COLO668 (cell line): ENCODE measurements at regions not wholly inside any gene's neighbourhood (a gene's known extent, or its start where the extent isn't known, plus 50 kb on each side); places are given as distances from the start of the nearest gene placed in this dataset.

Experiments used
- DNase-seq: peaks from one replicate; lab custom pipeline; 2025; ENCODE audit not compliant: unreplicated experiment; lab: John Stamatoyannopoulos, UW

DNA sequence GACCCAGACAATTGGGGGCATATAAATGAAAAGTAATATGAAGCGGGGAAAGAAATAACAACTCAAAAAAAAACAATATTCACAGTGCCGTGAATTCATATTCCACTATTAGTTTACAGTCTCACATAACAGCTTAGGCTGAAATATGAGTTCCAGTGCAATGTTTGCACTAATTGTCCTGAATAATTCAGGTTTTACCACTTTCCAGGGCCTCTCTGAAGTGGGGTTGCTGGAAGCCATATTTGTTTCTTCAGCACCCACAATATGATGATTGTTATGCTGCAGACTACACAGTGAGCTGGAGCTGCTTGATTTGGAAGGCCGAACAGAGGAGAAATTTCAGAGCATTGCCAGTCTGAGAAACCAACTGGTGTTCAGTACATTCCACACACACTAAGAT is 894.5 kb upstream of the ACVR2A start:
- DNase-seq, result no peak

DNA sequence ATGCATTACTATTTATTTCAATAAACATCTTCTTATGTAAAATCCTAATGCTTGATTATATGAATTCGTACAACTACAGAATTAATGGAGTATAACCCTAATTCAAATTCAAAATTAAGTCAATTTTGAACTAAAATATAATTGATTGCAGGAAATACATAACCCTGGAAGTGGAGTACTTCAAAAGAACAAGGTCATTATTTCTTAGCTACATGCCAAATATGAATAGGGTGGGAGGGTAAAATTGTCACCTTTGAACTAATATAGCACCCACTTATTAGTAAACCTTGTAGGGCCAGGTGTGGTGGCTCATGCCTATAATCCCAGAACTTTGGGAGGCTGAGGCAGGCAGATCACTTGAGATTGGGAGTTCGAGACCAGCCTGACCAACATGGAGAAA is 895.4 kb upstream of the ACVR2A start:
- no peak for DNase-seq

DNA sequence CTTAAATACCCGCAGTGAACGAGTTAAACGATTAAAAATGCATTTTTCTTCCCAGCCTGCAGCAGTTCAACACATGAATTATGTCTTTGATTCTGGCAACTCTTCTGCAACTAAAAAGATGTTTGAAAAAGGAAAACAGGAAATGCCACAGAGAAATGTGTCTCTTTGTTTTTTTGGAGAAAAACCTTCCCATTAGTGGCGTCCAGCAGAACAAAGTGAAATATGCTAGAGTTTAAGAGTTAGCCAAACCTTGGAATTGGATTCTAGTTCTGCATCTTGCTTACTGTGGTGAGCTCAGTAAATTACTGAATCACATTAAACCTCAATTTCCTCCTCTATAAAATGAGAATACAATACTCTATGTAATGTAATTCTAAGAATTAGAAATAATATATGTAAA is 900.2 kb upstream of the ACVR2A start:
- no peak for DNase-seq

DNA sequence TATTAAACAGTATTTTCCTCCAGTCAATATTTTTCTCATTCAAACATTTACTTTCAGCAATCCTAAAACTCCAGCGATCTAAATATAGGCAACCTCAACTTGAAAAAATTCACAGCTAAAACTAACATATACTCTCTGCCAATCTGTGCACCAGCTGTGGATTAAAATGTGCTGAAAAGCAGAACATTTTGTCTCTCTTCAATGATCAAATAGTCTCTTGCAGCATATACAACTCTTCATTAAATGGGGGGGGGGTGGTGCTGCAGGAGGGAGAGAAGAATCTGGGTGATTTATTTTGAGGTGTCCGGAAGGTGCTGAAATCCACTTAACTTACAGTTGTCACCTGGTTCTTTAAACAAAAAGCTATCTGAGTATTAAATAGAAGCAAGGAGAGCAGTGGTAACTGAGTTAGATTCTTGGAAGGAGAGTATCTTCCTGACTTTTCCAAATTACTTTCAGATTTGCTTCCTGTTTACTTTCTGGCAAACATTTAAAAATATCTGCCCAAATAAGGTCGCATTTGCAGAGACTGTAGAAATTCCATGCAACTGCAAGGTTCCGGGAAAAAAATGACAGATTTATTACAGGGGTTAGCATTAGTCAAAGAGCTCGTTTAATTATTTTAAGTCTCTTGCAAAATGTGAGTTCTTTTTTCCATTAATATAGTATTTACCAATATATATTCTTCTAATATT is 904.7 kb upstream of the ACVR2A start:
- DNase-seq, result no peak

DNA sequence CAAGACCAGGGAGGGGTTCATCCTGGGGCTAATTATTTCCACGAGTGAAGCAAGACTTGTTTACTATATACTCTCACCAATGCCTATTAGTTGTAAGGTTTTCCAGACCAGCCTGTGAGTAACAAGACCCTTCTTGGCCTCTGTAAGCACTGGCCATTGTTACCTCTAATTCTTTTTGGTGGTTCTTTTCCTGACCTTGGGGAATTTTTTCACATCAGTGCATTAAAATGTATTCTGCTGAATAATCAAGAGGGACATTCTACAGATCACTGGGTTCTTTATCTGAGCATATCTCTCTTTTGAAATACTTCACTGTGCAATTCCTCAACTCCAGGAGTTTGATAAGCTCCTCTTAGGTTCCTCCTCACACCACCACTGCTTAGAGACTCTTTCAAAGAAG is 909.9 kb upstream of the ACVR2A start:
- no peak for DNase-seq

DNA sequence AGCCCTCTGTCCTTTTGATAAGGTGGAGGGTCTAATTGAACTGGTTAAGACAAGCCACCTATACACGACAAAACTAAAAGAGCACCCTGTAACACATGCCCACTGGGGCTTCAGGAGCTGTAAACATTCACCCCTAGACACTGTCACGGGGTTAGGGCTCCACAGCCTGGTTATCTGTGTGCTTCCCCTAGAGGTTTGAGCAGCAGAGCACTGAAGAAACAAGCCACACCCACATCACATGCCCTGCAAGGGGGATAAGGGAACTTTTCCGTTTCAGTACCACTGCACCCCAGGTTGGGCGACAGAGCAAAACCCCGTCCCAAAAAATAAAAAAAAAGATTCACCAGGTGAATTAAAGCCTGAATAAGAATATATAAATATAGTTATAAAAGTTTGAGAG is 913.7 kb upstream of the ACVR2A start:
- DNase-seq, result no peak

DNA sequence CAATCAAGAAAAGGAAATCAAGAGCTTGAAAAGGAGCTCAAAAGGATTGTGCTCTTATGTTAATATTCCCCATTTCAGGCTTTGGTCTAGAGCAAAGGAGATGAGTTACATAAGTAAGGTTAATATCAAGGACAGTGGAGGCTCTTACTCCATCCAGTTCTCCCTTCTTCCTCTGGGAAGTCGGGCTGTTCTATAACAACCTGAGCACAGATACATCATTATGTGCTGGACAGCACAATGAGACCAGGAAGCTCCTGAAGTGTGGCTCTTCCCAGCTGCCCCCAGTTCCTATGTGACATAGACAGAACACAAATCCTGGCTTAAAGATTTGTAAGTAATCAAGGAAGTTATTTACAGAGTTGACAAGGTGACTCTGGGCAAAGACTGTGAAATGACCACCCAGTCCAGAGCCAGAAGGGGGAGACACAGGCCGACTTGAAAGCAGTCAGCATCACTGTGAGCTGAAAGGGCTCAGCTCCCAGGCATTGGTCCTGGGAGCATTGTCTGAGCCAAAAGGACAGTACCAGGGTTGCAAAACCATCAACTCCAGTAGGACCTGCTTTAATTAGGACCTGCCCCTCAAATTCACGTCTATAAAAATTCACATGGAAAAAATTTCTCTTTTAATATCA is 917.6 kb upstream of the ACVR2A start:
- DNase-seq, result peak; percentile 33

DNA sequence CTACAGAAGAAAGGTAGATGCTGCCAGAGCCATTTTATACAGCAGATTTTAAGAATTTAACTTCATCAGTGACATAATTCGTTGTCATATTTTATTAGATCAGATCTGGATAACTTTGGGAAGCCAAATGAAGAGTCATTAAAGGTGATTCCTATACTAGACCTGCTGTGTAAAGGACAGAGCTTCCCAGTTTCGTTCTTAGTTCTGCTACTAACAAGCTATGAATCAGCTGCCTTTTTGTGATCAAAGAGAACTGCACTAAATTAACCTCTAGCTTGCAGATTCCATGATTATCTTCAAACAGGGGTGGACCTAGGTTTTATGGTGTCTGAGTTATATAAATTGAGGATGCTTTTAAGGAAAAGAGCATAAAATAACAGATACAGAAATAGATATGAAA is 926.5 kb upstream of the ACVR2A start:
- no peak for DNase-seq

DNA sequence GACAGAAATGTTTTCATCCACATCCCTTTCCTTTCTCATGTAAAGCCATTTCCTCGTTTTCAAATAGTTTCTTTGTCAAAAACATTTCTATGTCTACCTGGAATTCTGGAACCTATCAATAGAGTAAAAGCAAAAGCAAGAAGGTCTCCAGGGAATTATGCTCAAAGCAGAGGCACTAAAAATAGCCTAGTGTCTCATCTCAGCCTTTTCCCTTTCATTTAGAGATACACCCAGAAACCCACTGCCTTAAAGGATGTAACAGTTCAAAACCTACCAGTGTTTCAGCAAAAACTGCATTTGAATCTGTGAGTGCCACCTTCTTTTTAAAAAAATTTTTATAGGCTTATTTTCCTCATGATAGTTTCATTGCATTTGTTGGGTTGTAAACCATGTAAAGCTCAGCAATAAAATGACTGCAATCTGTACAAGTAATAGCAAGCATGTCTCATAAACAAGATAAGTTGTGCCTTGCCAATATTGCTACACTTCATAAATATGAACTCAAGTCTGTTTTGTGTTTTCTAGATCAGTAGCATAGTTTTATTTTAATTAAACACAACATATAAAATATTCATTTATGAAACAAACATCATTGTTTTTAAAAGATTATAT is 927.3 kb upstream of the ACVR2A start:
- no peak for DNase-seq

DNA sequence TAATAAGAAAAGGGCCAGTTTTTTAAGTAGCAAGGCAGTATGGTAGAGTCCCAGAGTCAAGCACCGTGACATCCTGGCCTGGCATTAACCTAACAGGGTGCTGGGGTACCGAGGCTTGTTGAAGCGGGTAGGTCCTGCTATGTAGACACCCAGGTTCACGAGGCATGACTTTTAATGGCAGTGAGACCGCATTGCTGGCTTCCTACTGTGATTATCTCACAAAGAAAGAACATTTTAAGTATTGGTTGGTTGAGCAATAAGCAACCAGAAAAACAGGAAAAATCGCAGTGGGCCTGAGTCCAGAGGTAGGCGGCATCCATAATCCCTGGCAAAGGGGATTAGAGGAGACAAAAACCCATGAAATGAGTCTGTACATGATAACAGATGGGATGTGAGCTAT is 927.9 kb upstream of the ACVR2A start:
- DNase-seq, result no peak

DNA sequence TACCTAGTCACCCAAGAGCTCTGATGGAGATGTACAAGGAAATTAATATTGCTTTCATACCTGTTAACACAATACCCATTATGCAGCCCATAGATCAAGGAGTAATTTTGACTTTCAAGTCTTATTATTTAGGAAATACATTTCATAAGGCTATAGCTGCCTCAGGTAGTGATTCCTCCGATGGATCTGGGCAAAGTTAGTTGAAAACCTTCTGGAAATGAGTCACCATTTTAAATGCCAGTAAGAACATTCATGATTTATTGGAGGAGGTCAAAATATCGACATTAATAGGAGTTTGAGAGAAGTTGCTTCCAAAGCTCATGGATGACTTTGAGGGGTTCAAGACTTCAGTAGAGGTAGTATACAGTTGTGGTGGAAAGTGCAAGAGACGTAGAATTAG is 931.4 kb upstream of the ACVR2A start:
- DNase-seq, result no peak

DNA sequence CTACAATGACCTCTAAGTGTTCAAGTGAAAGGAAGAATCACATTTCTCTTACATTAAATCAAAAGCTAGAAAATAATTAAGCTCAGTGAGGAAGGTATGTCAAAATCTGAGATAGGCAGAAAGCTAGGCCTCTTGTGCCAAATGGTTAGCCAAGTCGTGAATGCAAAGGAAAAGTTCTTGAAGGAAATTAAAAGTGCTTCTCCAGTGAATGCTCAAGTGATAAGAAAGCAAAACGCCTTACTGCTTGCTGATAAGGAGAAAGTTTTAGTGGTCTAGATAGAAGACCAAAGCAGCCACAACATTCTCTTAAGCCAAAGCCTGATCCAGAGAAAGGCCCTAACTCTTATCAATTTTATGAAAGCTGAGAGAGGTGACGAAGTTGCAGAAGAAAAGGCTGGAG is 932.3 kb upstream of the ACVR2A start:
- DNase-seq, result no peak

DNA sequence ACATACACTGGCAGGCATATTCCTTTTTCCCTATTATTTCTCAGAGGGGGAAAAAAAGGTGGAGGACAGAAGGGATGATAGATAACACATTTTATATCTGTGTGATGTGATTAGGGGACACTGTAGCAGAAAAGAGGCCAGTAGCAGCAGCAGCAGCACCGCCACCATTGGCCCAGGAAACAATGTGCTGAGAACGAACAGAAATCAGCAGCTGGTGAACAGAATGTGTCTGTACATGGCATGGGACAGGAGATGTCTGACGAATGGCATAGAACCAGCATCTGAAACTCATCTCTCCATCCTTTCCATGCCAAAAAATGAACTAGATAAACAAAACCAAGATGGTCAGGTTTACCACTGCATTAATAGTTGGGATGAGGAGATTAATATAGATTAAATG is 936.1 kb upstream of the ACVR2A start:
- no peak for DNase-seq

DNA sequence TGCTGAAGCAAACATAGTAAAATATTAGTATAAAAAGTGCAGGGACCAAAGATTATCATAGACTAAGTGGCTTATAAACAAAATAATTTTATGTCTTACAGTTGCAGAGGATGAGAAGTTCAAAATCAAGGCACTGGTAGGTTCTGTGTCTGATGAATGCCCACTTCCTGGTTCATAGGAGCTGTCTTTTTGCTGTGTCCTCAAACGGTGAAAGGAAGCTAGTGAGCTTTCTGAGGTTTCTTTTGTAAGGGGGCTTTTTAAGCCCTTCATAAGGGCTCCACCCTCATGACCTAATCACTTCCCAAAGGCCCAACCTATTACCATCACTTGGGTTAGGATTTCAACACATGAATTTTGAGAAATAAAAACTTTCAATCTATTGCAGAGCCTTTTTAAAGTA is 946.7 kb upstream of the ACVR2A start:
- no peak for DNase-seq

DNA sequence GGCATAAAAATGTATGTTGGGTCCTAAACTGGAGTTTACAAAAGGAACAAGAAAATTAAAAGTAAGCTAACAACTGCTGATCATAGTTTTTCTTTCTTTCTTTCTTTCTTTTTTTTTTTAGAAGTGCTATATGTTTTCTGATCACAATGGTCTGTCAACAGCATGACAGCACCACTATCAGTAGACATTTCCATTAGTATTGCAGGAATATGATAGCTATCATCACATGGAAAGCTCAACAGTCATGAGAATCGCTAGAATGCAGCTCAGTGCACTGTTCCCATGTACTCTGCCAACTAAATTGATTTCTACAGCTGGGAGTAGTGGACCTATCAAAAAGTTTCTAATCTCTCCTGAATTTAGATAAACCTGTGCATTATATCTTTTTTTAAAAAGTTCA is 950.3 kb upstream of the ACVR2A start:
- no peak for DNase-seq

DNA sequence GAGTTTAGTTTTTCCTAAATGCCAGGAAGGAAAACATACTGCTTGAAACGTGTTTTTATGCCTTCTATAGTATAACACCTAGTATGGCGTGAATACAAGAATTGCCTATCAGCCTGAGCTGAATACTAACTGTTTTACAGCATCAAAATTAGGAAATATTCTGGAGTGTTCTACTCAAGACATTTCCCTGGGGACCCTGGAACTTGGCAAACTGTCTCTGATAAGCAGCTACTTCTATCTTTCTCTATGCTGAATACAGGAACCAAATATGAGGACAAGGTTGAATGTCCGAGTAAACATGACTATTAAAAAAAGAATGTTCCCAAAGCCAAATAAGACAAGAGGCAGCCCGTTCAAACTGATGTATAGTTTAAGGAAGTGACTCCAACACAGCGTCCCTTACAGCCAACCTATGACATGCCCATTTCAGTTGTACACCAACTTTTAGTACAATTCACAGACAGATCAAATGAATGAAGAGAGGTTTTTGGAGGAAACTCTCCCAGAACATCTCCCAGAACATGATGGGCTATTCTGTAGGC is 951.3 kb upstream of the ACVR2A start:
- no peak for DNase-seq

DNA sequence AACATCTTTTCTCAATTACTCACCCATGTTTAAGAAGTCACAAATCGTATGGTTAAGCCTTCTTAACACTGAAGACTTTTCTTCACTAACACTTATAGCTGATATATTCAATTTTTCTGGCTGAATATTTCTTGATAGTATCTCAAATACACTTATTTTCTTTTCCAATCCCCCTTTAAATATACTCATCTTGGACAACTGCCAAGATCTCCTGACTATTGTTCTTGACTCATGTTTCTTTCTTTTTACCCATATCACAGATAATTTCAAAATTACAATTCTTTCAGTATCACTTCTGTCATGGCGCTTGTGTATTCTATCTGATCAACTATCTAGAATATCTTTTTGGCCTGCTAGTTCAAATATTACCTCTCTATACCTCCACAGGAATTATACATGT is 954.3 kb upstream of the ACVR2A start:
- no peak for DNase-seq

DNA sequence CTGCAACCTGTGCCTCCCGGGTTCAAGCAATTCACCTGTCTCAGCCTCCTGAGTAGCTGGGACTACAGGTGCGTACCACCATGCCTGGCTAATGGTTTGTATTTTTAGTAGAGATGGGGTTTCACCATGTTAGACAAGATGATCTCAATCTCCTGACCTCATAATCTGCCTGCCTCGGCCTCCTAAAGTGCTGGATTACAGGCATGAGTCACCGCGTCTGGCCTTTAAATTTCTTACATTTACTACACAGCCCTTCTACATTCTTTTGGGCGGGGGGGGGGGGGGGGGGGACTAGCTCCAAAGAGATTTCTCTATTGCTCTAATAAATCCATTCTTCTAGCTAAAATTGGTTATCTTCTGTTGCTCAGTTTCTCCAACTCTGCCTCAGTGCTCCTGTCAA is 964.9 kb upstream of the ACVR2A start:
- no peak for DNase-seq

DNA sequence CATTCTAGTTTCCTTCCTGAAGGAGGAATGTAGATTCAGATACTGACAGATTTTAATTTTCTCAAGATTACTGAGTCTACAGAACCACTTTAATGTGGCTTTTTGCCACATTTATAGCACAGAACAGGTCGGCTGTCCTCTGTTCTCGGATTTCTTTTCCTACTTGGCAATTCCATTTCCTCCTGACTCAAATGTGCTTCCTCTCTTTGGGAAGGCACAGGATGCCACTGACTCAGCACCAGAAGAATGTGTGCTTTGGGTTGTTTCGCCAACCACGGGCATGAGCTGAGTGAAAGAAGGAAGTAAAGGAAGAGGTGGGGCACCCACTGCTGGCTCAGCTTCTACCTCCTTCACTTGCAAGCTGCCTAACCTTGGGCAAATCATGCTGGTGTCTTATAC is 970.6 kb upstream of the ACVR2A start:
- no peak for DNase-seq

DNA sequence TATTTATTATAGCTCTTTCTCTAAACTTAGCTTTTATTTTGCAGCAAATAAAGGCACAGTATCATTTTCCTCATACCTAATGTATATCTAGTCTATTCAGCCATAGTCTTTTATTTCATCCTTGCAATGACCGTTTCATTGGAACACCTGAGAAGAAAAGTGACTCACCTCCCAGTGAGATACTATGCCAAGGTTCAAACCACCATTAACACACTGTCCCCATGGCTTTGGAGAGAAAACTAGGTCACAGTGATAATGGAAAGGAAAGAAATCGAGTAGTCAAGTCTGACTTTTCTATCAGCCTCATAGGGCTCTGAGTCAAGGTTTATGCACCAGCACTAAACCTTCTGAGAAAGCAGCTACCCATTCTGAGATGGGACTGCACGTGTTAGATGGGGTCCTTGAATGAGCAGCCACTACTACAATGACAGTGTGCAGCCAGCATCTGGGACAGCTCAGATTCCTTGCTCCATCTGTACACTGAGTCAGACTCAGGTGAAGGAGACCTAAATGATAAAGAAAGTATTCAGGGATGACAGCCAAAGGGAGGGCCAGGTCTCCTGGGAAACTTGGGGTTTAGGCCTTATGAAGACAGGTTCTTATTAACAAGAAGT is 971.1 kb upstream of the ACVR2A start:
- DNase-seq, result no peak

DNA sequence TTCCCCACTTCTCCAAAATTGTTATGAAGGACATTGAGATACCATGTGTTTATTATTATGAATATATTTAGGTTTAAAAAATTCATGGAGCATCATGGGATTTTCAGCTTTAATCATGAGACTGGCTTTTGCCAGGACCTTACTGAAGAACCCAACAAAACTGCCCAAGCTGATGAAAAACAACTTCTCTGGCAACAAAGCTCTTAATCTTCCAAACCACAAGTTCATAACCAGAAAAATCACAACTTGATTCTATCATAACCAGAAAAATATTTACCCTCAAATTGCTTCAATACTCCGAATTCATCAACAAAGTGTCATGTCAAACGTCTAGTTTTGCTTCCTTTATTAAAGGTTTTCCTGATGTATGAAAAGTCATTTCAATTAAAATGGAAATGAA is 971.8 kb upstream of the ACVR2A start:
- DNase-seq, result no peak

DNA sequence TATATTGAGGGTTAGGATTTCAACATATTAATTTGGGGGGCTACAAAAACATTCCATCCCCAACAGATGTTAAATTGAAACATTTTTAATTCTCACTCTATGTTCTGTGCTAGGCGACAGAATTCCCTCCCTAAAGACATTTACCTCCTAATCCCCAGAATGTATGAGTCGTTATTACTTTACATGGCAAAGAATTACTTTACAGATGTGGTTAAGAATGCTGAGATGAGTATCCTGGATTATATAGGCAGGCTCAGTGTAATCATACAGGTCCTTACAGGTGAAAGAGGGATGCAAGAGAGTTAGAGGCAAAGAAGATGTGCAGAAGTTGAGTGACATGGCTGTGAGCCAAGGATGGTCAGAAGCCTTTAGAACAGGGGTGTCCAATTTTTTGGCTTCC is 974.1 kb upstream of the ACVR2A start:
- no peak for DNase-seq
